ENCODE measurements at regions not wholly inside any gene's neighbourhood (a gene's known extent, or its start where the extent isn't known, plus 50 kb on each side); places are given as distances from the start of the nearest gene placed in this dataset.
A peak's percentile ranks its signal among the peaks of the same experiment; 100 is the strongest.

DNA sequence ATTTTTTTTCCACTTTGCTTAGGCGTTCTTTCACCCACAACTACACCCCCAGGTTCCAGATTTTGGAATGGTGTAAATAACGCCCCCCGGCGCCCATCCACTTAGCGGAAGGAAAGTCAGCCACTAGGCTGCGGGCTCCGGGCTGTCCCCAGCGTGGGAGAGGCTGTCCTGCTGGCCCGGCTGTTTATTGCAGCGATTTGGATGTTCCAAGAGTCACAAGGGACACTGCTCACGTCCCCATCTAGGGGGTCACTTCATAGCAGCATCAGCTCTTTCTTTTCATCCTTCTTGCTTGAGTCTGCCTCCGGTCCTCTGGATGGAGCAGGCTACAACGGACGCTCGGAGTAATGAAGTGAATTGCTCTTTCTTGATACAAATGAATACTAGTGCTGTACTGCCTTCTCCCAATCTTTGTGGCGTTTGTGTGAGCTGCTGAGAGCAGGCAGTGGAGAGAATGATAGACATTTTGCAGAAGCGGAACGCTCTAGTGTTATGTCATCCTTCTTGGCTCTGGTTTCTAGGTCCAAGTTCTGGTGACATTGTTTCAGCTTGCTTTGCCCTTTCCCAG lies 50.7 kb upstream of the PAIP2B start:
- DNase-seq: peak in 1 of 6 experiments; percentile 10

DNA sequence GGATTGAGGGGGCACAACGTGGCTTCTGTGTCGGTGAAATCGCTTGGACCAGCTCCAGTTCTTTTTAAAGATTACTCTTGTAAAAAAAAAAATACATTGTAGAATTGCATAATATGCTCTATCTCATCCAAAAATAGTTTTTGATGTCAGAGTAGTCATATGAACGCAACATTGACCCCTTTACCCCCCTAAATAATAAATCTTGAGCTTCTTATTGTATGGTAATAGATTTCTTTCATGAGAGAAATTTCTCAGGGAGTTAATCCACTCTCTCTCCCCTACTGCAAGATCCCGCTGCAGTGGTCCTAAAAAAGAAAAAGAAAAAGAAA lies 50.2 kb upstream of the PAIP2B start:
- DNase-seq: no peak

DNA sequence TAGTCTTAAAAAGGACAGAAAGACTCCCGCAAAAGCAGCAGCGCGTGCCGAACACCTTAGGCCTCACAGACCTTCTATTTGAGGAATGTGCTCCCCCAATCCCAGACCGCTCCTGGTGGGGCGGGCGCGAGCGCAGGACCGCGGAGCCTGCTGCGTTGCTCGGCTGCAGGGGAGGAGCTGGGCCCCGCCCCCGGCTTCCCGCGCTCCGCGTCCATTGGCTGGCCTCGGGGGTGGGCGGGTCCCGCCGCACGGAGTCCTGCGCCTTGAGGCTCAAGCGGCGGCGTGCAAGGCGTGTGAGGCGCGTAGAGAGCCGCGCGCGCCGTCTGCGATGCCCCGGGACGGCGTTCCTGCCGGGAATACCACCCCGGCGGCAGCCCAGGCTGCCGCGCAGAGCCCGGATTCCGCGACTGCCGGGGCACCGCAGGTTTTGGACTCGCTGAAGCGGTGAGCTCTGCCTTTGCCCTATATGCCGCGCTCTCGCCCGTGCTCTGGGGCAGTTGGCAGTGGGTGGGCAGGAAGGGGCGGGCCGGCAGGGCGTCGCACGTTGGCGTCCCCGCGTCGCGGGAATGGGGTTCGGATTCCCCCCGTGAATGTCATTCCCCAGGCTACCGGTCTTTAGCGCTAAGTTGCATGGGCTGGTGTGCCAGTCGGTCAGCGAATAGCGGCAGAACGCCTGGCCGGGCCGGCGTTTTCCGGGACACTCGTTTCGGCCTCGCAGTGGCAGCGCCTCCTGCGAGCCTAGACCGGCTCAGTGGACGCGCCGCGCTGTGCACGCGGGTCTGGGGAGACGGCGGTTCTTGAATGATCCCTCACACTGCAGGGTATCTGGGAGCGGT lies 49.6 kb upstream of the PAIP2B start:
- peak; percentile 62 to 84 (median 75) for DNase-seq

Measured in stimulated activated naive CD4-positive, alpha-beta T cell (primary cell).